HG02852 (cell line): ENCODE measurements at regions not wholly inside any gene's neighbourhood (a gene's known extent, or its start where the extent isn't known, plus 50 kb on each side); places are given as distances from the start of the nearest gene placed in this dataset.
"Not testable (repeated sequence)": the region's sequence is repeated elsewhere in the genome, so short reads cannot be mapped to it uniquely, and the experiment has no call there.

ENCODE experiments used
- ATAC-seq: cut with Tn5 transposase; IDR thresholded peaks from one replicate; pipeline ENCODE4 v1.9.1; 2021; ENCODE audit warnings: mild to moderate bottlenecking, moderate library complexity; ENCODE audit not compliant: unreplicated experiment

DNA sequence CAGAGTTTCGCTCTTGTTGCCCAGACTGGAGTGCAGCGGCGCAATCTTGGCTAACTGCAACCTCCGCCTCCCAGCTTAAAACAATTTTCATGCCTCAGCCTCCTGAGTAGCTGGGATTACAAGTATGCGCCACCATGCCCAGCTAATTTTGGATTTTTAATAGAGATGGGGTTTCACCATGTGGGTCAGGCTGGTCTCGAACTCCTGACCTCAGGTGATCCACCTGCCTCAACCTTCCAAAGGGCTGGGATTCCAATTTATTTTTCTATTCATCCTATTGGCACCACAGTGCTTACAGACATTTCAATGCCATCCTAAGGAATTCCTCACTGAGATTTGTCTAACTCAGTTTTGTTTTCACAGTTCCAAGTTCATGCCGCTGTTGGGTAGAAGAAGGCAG is 98.3 kb upstream of the EGLN3 start:
- not testable (repeated sequence) for ATAC-seq

DNA sequence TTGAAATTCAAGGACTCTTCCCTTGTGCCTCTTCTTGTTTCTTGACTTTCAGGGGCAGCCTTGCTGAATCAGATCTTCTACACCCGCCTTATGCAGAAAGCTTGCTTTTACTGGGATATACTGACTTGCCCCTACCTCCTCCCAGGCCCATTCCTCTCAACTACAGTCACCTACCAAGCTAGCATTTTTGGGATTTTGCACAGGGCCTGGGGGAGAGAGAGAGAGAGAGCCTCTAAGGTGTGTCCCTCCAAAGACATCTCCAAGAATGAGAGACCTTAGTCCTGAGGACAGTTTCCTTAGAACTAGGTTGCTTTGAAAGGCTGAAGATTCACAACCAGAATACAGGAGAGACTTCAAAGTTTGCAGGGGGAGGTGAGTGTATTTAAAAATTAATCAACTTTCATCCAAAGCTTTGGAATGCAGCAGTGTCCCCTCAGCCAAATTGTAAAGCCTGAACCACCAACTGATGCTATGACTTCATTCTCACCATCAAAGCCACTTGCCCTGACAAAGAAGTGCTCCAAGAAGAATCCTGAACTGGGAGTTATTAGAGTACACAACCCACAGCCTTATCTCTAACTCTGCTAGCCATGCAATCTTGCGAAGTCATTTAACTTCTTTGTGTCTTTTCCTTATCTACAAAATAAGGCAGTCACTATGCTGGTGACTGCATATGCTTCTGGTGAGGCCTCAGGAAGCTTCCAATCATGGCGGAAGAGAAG is 96.1 kb upstream of the EGLN3 start:
- no peak for ATAC-seq

DNA sequence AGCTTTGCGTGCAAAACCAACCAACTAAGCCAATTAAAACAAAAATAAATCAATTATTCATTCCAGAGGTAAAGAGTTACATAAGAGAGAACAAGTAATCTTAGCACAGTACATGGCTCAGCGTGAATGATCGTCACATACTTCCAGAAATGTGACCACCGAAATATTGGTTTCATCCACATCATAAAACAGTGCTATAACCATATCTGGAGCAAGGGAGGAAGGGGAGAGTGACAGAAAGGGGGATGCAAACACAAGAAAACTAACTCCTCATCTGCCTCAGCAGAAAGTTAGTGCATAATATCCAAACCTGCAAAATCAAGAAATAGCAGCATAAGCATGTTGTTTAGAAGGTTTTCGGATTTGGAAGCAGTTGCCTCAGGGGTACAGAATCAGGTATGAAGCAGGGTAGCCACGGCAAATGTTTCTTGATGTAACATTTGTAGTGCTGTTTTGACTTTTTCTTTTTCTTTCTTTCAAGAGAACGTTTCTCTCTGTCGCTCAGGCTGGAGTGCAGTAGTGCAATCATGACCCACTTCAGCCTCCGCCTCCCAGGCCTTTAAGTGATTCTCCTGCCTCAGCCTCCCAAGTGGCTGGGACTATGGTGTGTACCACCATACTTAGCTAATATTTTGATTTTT is 93.9 kb upstream of the EGLN3 start:
- no peak for ATAC-seq

DNA sequence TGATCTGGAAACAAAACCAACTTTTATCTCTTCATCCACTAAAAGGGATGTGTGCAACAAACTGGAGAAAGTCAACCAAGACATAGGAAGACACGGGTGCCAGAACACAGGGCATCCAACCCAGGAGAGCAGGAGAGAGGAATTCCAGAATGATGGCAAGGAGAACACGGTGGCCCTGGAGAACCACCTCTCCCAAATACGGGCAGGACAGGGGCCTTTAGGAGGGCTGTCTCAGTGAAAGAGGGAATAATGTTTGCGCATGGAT is 93.4 kb upstream of the EGLN3 start:
- no peak for ATAC-seq

DNA sequence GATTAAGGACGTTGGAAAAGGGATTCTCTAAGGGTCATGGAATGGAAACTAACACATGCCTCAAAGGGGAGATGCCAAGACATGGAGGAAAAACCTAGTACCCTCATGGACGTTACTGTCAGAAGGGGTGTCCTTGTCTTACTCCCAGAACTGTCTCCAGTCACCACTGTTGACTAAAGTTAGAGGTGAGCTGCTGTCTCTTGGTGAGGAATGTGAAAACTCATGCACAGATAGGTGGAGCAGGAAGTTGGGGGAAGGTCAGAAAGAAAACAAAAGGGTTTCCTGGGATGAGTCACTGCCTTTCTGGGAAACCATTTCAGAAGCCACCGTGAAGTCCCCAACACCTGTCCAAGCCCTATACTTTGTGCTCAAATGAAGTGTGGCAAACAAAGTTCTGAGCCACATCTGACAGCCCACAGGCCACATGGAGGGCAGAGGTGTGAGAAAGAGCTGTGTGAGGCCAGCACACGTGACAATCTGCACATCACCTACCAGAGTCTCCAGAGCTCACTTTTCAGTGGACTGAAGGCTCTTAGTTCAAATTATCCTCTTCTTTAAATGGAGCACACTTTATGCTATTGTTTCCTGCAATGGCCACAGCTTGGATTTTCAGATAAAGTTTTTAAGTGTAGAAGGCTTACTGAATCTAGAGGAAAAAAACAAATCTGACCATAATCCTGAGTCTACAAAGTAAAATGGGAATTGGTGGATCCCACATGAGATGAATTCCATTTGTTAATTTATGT is 92.9 kb upstream of the EGLN3 start:
- ATAC-seq: peak; percentile 95

DNA sequence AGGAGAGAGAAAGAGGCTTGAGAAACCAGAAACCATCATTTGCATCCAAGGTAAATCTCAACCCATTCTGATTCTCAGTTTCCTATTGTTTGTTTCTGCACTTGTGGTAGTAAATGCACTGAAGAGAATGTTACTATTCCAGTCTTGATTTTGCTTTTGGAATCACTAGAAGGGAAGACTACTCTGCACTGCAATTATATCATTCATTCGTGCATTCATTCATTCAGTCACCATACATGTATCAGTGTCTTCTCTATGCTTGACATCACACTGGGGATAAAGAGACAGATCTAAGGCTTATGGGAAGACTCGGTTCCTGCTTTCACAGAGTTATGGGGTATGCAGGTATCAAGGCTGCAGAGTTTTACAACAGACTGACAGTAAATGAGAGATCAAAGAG is 90.3 kb upstream of the EGLN3 start:
- ATAC-seq: no peak

DNA sequence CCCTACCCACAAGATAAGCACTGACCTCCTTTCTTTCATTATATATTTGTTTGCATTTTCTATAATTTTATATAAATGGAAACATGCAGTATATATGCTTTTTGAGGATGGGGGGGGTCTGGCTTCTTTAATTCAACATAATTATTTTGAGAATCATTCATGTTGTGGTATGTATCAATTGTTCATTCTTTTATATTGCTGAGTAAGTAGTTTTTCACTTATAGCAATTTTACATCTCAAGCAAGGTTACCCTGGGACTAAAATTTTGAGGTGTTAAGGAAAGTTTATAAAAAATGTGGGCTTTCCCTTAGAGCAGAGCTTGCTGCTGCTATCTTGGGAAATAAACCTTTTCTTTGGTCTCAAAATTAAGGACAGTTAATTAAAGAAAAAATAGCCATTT is 89.9 kb upstream of the EGLN3 start:
- no peak for ATAC-seq

DNA sequence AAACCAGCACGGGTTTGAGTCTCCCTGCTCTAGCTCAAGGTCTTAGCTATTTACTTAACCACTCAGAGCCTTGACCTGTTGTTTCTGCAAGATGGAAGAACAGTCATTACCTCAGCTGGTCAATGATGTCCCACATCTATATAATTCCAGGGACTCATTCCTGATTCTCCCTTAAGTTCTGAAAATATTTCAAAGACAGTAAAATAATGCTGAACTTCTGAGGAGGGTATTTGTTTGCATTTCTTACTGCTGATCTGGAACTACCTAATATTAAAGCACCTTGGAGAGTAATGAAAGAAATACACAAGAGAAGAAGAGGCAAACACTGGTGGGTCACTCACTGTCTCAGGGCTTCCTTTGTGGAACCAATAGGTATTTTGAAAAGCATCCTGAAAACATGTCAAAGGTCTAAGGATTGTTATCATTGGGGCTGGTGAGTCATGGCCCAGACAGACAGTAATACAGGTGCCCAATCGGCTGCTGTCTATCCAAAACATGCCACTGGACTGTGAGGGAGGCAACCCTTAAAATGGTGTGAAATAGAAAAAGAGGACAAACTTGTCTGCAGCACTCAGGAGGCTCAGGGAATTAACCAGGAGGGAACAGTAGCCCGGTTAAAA is 88.7 kb upstream of the EGLN3 start:
- no peak for ATAC-seq

DNA sequence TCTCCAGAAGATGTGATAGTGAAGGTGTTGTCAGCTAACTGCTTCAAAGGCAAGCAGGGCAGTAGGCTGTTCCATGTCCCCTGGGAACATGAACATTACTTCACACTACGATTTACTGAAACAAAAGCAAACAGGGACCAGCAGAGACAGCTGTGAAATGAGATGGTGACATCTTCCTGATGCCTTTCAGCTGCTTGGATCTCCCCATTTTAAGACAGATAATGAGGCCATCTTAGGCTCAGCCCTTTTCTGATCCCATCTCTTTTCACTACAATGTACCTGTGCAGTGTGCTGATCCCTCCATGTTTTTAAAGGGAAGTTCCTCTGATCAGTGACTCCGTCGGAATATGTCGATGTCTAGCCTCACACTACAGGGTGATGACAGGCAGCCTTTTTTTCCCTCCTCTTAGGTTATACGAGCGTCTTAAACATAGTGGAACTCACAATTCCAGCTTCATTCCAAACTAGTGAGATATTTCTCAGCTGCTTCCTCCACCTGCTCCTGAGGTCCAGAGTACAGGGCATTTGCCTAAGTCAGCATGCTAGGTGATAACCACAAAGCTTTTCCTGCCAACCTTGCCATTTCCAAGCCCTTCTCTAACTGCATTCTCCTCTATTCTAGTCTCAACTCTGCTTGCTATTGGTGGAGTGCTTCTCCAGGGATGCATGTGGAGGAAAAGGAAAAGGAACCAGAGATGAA is 87.6 kb upstream of the EGLN3 start:
- no peak for ATAC-seq

DNA sequence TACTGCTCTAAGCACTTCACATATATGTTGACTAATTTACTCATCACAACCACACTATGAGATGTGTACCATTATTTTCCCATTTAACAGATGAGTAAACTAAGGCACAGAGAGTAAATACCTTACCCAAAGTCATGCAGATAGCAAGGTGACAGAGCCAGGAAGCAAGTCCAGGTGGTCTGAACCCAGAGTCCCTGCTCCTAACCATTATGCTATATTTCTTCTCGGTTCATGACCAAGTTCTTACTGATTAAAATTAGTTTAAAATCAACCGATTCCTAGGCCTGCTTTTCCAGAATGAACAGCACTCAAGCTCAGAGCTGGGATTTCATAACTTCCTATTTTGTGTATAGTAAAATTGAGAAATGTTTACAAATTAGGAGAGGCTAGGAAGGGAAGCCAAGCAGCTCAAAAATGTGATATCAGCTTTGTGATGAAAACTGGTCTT is 85.5 kb upstream of the EGLN3 start:
- no peak for ATAC-seq

DNA sequence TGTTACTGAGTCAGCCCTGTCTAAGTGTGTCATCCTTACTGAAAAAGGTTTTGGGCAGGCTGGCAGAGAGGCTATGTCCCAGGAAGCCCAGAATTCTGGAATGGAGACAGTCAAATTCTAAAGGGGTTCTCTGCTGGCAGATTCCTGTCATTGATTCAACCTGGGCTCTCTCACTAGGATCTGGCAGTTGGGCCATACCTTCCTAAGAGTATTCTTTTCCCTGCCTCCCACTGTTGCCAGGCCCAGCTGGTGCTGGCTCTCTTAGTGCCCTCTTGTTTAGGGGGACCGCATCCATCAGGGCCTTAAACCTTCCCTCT is 85.0 kb upstream of the EGLN3 start:
- ATAC-seq: no peak

DNA sequence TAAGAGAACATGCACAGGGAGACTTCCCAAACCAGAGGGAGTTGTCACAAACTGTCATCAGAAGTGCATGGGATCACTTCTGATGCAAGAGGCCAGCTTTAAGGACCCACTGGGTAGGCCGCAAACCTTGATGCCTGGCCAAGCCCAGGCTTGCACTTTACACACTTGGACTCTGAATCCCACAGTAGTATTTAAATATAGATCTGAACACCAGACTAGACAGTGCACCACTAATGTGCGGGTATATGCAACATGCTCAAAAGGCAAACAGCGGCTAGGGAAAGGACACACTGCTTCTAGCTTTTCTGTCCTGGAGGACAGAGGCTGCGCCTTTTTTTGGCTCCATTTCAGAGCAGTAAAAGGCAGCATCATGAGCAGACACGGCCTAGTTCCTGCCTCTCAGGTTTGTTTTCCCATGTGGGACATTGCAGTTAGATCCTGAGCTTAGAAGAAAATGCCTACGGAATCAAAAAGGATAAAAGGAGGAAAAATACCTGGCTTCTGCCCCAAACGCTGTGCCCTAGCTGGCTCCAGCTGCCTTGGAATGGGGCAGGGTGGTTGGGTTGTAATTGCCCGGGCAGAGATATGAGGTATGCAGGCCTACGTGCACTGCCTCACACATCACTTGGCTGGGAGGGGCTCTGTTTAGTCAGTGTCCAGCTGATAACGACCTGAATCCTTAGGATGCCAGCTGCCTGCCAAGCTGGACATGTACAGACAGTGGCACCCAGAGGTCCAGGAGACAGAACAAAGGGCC is 84.5 kb upstream of the EGLN3 start:
- ATAC-seq: no peak

DNA sequence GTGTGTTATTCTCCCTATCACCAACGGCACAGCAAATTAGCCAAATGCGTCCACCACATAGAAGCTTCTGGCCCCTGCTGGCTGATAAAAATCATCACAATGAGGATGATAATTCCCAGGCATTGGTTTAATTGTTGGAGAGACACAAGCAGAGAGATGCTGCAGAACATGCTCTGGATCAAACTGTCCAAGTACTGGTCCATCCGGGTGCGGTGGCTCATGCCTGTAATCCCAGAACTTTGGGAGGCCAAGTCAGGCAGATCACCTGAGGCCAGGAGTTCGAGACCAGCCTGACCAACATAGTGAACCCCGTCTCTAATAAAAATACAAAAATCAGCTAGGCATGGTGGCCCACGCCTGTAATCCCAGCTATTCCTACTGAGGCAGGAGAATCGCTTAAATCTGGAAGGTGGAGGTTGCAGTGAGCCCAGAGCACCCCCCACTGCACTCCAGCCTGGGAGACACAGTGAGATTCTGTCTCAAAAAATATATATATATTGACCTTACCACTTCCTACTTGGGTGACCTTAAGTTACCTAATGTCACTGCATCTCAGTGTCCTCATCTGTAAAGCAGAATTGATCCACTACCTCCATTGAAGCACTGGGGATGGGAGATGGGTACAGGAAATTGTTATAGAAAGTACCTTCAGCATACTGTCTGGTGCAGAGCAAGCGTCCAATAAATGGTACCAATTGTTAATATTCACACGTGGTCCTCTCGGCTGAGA is 83.7 kb upstream of the EGLN3 start:
- ATAC-seq: no peak

DNA sequence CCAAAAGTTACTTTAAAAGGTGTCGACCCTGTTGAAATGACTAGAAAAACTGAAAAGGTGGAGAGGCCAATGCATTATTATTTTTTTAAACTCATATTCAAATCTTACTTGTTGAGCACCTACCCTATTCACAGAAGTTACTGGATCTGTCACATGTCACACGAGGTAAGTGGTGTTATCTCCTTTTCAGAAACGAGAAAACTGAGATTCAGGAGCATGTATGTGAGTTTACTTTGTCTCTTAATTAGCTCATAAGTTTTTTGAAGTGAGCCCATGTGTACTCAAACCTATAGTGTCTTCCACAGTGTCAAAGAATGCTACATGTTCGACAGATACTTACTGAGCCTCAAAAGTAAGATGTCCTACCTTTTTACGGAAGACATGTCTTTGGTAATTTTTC is 81.8 kb upstream of the EGLN3 start:
- no peak for ATAC-seq

DNA sequence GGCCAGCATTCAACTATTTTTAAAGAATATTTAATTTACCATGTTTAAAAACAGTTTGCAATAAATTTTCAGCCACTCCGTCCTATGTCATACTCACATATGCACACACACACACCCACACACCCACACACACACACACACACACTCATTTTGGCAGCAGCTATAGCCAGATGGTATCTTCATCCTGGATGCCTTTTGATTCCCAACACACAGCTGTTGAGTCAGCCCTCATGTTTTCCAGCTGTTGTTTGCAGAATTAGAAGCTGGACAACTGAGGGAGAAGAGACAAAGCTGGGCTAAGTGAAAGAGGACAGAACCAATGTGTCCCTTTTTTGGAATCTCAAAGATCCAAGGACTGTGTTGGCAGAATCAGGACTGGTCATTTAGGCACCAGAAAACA is 80.0 kb upstream of the EGLN3 start:
- no peak for ATAC-seq

DNA sequence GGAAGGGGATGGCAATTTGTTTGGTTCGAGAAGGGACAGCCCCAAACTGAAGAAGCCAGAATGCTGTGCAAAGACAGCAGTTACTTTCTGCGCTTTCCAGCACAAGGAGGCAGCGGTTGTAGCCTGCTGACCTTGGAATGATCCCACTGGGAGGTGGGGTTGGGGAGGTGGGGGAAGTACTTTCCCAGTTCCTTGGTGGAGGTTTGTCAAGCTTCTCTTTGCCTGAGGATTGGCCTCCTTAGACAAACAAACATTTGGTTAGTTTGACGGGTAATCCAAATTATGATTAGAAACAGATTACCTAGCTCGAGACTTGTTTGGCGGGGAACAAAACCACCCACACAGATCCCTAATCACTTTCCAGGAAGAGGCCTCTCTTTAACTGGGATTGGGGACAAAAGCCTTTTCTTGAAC is 79.1 kb upstream of the EGLN3 start:
- no peak for ATAC-seq

DNA sequence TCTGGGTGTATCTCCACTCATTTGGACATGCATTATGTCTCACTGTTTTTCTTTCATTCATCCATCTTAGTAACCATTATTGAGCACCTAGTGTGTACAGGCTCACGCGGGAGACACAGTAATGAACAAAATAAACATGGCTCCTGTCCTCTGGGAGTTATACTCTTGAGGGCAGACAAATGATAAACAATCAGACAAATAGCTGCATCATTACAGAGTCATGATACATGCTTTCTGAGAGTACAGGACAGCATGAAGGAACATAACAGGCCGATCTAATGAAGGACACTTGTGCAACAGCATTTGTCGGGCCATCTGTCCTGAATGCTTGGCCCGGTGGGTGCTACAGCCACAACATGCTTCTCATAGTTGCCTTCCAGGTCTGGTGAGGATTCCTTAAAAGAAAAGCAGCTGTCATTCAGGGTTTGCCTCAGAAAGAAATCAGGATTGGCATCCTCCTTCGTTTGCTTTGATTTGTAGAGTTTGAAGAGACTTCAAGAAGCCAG is 77.2 kb upstream of the EGLN3 start:
- no peak for ATAC-seq

DNA sequence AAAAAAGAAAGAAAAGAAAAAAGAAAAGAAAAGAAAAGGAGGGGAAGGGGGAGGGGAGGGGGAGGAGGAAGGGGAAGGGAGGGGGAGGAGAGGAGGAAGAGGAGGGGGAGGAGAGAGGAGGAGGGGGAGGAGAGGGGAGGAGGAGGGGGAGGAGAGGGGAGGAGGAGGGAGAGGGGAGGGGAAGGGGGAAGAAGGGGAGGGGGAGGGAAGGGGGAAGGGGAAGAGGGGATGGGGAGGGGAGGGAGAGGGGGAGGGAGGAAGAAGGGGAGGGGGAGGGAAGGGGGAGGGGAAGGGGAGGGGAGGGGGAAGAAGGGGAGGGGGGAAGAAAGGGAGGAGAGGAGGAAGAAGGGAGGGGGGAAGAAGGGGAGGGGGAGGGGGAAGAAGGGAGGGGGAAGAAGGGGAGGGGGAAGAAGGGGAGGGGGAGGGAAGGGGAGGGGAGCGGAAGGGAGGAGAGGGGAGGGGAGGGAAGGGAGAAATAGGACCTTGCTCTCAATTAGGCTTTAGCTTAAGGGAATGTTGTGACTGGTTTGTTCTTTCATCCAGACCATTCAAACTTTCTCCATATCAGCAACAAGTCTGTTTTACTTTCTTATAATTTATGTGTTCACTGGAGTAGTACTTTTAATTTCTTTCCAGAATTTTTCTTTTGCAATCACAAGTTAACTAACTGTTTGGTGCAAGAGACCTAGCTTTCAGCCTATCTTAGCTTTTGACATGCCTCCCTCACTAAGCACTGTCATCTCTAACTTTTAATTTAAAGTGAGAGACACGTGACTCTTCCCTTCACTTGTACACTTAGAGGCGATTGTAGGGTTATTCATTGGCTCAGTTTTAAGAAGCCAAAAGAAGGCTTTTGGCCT is 76.5 kb upstream of the EGLN3 start:
- ATAC-seq: no peak
